SH-SY5Y (cell line): ENCODE measurements at regions not wholly inside any gene's neighbourhood (a gene's known extent, or its start where the extent isn't known, plus 50 kb on each side); places are given as distances from the start of the nearest gene placed in this dataset.

Source experiments
- GATA2 ChIP-seq: IDR thresholded peaks from 2 replicates; pipeline ENCODE4 v1.6.1; 2011; ENCODE audit warnings: mild to moderate bottlenecking, low read depth, low read length
- GATA3 ChIP-seq: IDR thresholded peaks from 2 replicates; pipeline ENCODE4 v1.6.1; 2011; ENCODE audit warnings: low read depth, mild to moderate bottlenecking, low read length, moderate library complexity

DNA sequence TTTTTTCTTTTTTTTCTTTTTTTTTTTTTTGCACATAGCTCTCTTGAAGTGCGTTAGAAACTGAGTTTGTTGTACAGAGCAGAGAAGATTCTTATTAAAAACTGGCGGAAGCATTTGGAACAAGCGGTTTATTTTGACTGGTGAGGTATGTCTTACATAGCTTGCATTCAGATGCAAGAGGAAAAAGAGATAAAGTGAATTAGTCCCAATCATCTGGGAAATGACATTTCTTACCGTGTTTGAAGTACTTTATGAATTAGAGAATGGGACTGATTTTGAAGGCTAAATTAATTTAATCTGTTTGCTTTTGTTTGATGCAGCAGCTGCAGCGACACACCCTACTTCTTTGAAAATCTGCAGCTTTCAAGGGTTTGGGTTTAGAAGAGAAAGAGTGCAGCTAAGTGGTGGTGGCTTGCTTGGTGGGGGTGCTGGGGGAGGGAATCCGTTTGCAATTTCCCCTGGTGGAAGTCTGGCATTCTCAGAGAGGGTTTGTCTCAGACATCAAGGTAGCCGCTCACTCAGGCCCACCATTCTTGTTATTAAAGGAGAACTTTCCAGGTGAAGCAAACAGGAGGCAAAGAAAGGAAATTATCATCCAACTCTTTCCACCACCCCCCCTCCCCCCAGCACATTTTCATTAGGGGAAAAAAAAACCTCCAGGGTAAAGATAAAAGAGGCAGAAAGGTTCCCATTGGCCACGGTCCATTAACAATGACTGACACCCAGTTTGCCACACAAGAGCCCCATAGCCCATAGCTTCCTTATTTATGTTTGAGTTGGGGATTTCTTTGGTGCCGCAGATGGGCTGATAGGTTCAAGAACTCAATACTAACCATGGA, 231.7 kb downstream of the SKIDA1 start:
- TF ChIP-seq GATA2: no peak
- no peak for TF ChIP-seq GATA3

DNA sequence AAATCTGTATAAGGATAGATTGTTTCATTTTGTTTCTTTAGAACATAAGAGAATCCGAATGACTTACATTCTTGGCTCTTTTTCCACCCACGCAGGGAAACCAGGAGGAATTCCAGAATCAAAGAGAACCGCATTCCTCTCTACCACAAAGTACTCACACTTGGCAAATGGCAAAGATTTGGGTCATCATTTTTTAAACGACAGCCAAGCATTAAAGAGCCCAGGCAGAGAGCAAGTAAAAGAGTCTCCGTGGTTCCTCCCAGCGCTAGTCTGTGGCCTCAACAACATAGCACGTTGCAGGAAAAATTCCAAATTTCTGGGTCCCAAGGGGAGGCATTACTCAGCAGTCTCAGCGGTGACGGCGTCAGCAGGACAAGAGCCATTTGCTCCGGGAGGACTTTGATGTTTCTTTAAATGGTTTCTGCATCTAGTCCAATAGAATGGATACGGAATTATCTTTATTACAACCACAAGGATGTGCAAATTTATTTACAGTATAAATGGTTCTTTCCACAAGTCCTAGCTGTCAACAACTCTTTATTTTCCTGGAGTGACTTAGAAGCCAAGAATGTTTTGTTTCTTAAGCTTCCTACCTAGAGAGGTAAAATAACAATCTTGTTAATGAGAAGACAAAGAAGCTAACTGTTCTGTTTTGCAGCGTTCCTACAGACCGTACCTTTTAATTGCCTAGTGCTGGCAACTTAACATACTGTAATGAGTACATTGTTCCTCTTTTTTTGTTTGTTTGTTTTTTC, 232.5 kb downstream of the SKIDA1 start:
- TF ChIP-seq GATA2: no peak
- no peak for TF ChIP-seq GATA3

DNA sequence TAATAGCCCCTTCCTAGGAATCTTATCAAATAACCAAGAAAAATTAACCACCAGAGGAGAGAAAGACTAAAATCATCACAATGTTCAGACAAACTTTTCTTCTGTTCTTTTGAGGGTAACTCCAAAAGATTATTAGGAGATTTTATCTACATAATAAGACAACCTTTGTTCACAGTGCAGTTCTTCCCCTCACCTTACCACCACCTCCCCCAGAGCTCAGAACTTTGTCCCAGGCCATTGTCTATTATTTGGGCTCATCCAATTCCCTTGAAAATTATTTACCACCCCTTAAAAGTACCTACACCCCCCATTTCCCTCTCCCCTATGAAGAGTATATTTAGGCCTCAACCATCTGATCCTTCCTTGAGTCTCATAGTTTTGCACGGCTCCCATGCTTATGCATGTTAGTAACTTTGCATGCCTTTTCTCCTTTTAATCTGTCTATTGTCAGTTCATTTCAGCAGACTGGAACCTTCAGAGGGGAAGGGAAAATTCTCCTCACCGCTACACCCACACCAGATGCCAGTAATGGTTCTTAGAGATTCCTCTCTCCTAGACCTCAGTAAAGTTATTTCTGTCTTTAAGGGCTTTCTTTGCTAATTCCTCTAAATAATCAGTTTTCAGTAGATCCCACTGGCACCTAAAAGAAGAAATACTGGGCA, 234.9 kb downstream of the SKIDA1 start:
- TF ChIP-seq GATA2 (no peak), GATA3 (no peak)

DNA sequence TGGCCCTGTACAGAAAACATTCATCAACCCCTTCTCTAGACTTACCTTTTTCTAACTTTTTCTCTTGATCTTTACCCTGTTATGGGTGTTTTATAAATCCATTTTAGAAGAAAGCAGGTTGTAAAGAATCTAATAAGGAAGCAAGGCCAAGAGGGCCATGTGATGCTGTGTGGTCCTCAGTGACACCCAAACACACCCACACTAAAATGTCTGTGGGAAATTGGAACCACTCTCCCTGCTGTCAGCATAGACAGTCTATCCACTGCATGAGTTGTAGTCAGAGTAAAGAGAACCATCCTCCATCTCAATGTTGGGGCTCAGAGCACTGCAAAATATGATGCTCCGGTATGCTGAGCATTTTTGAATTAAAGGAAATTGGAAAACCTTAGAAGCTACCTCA, 235.5 kb downstream of the SKIDA1 start:
- TF ChIP-seq GATA2 (no peak), GATA3 (no peak)

DNA sequence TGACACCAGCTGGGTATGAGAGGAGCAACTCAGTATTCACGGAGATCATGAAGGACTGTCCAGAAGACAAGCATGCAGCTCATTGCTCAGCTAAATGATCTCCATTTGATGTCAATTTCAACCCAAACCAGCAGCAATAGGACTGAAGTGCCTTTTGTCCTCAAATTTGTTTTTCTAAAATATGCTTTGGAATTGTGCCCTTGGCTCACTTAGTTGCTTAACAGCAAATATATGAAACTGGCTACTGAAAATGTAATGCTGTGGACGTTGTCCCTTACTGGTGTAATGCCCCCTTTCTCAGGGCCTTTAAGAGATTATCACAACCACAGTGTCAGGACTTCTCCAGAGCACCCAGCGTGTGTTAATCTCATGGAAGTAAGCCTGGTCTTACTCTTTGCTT, 236.2 kb downstream of the SKIDA1 start:
- TF ChIP-seq GATA3 (no peak), GATA2 (no peak)

DNA sequence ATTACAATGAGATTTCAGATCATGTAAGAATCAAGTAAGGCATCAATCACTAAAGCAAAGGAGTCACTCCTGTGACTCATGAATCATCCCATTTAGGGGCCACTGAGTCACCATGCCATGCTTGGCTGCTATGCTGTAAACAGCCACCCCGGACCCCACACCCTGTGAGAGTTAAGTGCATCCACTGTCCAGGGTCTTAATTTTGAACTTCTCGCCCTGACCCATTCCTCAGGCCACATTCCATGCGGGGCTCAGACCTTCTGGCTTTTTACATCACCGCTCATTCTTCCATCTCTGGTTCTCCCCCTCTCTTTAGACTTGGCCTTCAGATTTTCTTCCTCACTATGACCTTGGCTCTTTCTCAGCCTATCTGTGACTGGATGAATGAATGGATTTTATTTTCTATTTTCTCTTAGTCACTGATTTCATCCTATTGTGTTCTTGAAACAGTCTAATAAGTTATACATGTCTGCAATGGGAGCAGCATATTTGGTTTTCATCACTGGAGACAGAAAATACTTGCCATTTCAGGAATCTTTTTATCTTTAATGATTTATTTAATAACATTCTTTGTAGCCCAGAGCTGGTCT, 239.6 kb downstream of the SKIDA1 start:
- TF ChIP-seq GATA2 (no peak), GATA3 (no peak)

DNA sequence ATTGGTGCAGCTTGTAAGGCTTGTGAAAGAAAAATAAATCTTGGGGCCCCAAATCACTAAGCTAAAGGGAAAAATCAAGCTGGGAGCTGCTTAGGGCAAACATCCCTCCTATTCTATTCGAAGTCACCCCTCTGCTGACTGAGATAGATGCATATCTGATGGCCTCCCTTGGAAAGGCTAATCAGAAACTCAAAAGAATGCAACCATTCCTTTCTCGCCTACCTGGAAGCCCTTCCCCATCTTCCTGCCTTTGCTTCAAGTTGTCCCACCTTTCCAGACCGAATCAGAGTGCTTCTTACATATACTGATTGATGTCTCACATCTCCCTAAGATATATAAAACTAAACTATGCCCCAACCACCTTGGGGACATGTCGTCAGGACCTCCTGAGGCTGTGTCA, 240.3 kb downstream of the SKIDA1 start:
- TF ChIP-seq GATA3: no peak
- no peak for TF ChIP-seq GATA2

DNA sequence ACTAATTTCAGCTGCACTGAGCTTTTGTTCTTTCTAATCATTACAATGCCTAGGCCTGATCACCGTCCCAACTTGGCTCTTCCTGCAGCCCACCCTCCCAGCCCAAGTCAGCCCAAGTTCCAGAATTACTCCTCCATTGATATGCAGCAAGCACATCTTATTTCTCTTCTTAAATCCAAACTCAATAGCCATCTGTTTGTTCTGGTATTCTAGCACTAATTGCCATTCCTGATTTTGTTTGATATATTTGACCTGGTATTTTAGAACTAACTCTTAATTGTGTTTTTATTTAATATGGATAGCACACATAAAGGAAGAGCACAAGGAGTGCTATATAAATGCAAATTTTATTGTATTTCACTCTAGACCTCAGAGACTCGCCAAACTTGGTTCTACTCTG, 241.2 kb downstream of the SKIDA1 start:
- TF ChIP-seq GATA2 (no peak), GATA3 (no peak)

DNA sequence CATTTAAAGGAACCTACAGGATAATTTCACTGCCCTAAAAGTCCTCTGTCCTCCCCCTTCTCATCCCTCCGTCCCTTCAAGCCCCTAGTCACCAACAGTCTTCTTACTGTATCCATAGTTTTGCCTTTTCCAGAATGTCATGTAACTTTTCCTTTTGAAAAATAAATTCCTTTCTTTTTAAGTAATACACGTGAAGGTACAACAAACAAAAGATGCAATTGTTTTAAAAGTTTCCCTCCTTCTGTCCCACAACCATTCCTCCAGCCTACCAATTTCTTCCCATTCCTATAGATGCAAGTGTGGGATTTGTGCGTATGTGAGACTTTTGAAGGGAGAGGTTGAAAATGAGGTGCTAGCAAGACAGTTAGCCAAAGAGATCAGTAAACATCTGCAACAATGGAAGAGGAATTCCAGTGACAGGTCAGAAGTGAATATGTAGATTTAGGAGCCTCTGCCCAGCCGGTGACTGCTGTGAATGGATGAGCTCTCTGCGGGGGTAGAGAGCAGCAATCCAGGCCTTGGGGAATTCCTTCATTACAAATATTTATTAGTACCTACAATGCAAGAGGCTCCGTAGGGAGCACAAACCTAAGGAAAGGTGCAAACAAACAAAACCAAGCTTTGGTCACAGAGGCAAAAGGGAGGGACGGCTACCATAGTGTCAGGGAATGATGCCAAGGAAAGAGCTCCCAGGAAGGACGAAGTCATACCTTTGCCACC, 243.6 kb downstream of the SKIDA1 start:
- TF ChIP-seq GATA2 (no peak), GATA3 (no peak)

DNA sequence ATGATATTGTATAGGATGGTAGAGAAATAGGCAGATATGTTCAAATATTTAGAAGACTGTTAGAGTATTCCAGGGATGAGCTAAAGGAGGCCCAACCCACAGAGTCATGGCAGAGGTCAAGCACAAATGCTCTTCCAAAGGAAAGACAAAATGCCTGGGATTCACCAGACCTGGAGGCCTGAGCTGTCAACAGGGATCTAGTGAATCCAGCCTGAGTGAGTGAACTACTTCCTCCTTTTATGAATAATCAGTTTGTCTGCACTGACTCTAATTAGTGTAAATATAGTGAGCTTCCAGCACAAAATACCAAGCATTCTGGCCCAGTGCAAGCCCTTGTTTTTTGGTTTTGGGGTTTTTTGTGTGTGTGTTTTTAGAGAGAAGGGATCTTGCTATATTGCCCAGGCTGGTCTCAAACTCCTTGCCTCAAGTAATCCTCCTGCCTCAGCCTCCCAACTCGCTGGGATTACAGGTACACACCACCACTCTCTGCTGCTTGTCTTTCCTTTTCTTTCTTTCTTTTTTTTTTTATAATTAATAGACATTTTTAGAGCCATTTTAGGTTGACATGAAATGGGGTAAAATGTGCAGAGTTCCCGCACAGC, 244.4 kb downstream of the SKIDA1 start:
- no peak for TF ChIP-seq GATA3
- TF ChIP-seq GATA2: no peak

DNA sequence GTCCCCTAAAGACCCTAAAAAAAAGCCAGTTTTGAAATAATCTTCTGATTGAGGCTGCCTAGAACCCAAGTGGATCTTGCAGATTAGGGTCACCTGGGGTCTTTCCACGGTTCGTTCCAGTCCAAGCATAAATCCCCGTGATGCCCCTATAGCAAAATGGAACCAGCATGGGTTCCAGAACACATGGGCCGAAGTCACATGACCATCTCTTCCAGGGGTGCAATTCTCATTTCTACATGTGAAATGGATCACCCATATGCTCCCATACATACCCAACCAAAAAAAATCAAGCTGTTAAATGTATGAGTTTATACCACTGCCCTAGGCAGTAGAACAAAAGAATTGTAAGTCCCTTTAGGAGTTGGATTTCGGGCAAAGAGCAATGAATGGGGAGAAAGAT, 245.4 kb downstream of the SKIDA1 start:
- no peak for TF ChIP-seq GATA2
- no peak for TF ChIP-seq GATA3

DNA sequence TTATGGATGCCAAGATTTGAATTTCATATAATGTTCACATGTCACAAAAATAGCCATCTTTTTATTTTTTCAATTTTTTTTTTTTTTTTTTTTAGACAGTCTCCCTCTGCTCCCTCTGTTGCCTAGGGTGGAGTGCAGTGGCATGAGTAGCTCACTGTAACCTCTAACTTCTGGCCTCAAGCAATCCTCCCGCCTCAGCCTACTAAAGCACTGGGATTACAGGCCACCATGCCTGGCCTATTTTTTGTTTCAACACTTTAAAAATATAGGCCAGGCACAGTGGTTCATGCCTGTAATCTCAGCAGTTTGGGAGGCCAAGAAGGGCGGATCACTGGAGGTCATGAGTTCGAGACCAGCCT, 246.3 kb downstream of the SKIDA1 start:
- TF ChIP-seq GATA3 (no peak), GATA2 (no peak)

DNA sequence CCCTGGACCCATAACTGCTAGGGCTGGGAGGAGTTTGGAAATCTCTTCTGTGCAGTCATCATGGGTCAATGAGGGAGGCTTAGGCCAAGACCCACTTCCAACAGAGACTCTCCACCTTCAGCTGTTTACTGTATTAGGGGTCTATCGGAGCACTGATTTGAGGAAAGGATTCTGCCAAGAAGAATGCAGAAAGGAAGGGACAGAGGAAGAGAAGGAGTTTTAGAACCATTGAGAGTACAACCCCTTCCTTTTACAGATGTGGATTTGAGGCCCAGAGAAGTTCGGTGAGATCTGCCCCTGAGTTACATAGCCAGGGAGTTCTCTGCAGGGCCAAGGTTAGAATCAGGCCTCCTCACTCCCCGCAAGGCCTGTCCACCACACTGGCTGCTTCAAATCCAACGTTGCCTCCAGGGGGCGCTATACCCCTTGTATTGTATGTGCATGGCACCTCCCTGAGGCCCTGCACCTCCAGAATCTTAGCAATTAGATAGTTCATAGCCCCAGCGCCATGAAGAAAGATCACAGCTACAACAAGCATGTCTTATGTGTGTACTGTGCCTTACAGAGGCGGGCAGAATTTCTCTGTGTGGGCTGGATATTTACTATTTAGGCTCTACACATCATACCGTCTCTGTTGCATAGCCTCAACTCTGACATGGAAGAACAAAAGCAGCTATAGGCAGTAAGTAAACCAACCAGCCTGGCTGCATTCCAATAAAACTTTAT, 246.8 kb downstream of the SKIDA1 start:
- TF ChIP-seq GATA3: no peak
- TF ChIP-seq GATA2: no peak
